GM23338 (cell line): ENCODE measurements at regions not wholly inside any gene's neighbourhood (a gene's known extent, or its start where the extent isn't known, plus 50 kb on each side); places are given as distances from the start of the nearest gene placed in this dataset.

Experiments
- ATAC-seq: fragments of 200-7000 bp; cut with Tn5 transposase; 3 replicates; pipeline ENCODE4 v1.9.1; 2020
- DNase-seq: peaks from one replicate; pipeline ENCODE4 v3.0.0-alpha.2; 2015; ENCODE audit warnings: low spot score
- H2AFZ ChIP-seq: fragments of 200-600 bp; sonication (generic); 2 replicates; pipeline ENCODE4 v1.8.0; 2016; ENCODE audit warnings: antibody characterized with exemption, mild to moderate bottlenecking, moderate library complexity
- H3F3A ChIP-seq: fragments of 200-600 bp; sonication (generic); replicated peaks from 2 replicates; pipeline ENCODE4 v1.8.0; 2017; ENCODE audit warnings: antibody characterized with exemption, mixed run types, low read depth
- H3K27ac ChIP-seq: fragments of 200-600 bp; sonication (generic); 2 replicates; pipeline ENCODE4 v1.6.1; 2016; ENCODE audit warnings: low read depth
- H3K27me3 ChIP-seq: fragments of 200-600 bp; sonication (generic); 2 replicates; pipeline ENCODE4 v1.8.0; 2016; ENCODE audit warnings: mild to moderate bottlenecking, mixed run types, moderate library complexity; ENCODE audit not compliant: insufficient read depth
- H3K36me3 ChIP-seq: fragments of 200-600 bp; sonication (generic); 2 replicates; pipeline ENCODE4 v1.8.0; 2016; ENCODE audit warnings: mild to moderate bottlenecking; ENCODE audit not compliant: insufficient read depth
- H3K4me1 ChIP-seq: fragments of 200-600 bp; sonication (generic); 2 replicates; pipeline ENCODE4 v1.8.0; 2016; ENCODE audit warnings: mild to moderate bottlenecking, moderate library complexity; ENCODE audit not compliant: insufficient read depth
- H3K4me2 ChIP-seq: fragments of 200-600 bp; sonication (generic); 2 replicates; pipeline ENCODE4 v1.7.1; 2017; ENCODE audit warnings: mixed run types
- H3K4me3 ChIP-seq: fragments of 200-600 bp; sonication (generic); 2 replicates; pipeline ENCODE4 v1.6.1; 2016; ENCODE audit warnings: mixed run types
- H3K79me2 ChIP-seq: fragments of 200-600 bp; sonication (generic); replicated peaks from 2 replicates; pipeline ENCODE4 v1.8.0; 2017; ENCODE audit warnings: mild to moderate bottlenecking; ENCODE audit not compliant: insufficient read depth
- H3K9me2 ChIP-seq: fragments of 200-600 bp; sonication (generic); 2 replicates; pipeline ENCODE4 v1.8.0; 2017; ENCODE audit not compliant: insufficient read depth
- H4K20me1 ChIP-seq: fragments of 200-600 bp; sonication (generic); replicated peaks from 2 replicates; pipeline ENCODE4 v1.8.0; 2017; ENCODE audit warnings: mild to moderate bottlenecking; ENCODE audit not compliant: insufficient read depth
- H3K27ac Mint-ChIP-seq: 2 replicates; pipeline ENCODE4 v1.8.0; 2020; ENCODE audit warnings: inconsistent platforms, mild to moderate bottlenecking, moderate library complexity, mixed read lengths
- H3K27me3 Mint-ChIP-seq: 3 replicates; pipeline ENCODE4 v1.8.0; 2022; ENCODE audit warnings: low read depth, mild to moderate bottlenecking, moderate library complexity, mixed read lengths, inconsistent platforms; ENCODE audit not compliant: insufficient read depth, poor library complexity
- H3K36me3 Mint-ChIP-seq: 3 replicates; pipeline ENCODE4 v1.8.0; 2021; ENCODE audit warnings: low read depth, mild to moderate bottlenecking, inconsistent platforms, moderate library complexity, mixed read lengths
- H3K4me1 Mint-ChIP-seq: 3 replicates; pipeline ENCODE4 v1.8.0; 2020; ENCODE audit warnings: mild to moderate bottlenecking, inconsistent platforms, mixed read lengths
- H3K4me3 Mint-ChIP-seq: 3 replicates; pipeline ENCODE4 v1.8.0; 2021; ENCODE audit warnings: moderate library complexity, mild to moderate bottlenecking, inconsistent platforms, mixed read lengths
- H3K9me3 Mint-ChIP-seq: 3 replicates; pipeline ENCODE4 v1.8.0; 2020; ENCODE audit warnings: moderate library complexity, mild to moderate bottlenecking, inconsistent platforms, mixed read lengths
- CREB1 ChIP-seq: fragments of 250-450 bp; sonication (Bioruptor Pico); IDR thresholded peaks from 2 replicates; pipeline ENCODE4 v1.5.0; 2020; ENCODE audit warnings: low read depth, mild to moderate bottlenecking, moderate library complexity
- CTCF ChIP-seq, 2 experiments: fragments of 200-600 bp in 1 of 2; sonication (generic) in 1 of 2; conservative IDR thresholded peaks; 2 replicates each; pipeline versions ENCODE4 v1.5.1 to v1.6.1; 2016 to 2017; ENCODE audit warnings: antibody characterized with exemption in 2 of 2, low read depth in 2 of 2, mild to moderate bottlenecking in 2 of 2, moderate library complexity in 1 of 2
- ETS1 ChIP-seq: IDR thresholded peaks from 2 replicates; pipeline ENCODE4 v1.6.1; 2016; ENCODE audit warnings: antibody characterized with exemption
- EZH2 ChIP-seq: fragments of 200-600 bp; sonication (generic); IDR thresholded peaks from one replicate; pipeline ENCODE4 v1.8.0; 2017; ENCODE audit warnings: antibody characterized with exemption, mild to moderate bottlenecking, low read depth; ENCODE audit not compliant: unreplicated experiment
- EZH2phosphoT487 ChIP-seq: fragments of 200-600 bp; sonication (generic); IDR thresholded peaks from one replicate; pipeline ENCODE4 v1.8.1; 2018; ENCODE audit warnings: antibody characterized with exemption; ENCODE audit not compliant: unreplicated experiment
- JUNB ChIP-seq: IDR thresholded peaks from one replicate; pipeline ENCODE4 v1.6.1; 2016; ENCODE audit warnings: antibody characterized with exemption; ENCODE audit not compliant: unreplicated experiment
- NANOG ChIP-seq: IDR thresholded peaks from 2 replicates; pipeline ENCODE4 v1.6.1; 2016; ENCODE audit warnings: antibody characterized with exemption, borderline replicate concordance
- POLR2AphosphoS5 ChIP-seq: IDR thresholded peaks from 2 replicates; pipeline ENCODE4 v1.6.1; 2016; ENCODE audit warnings: antibody characterized with exemption, low read depth
- REST ChIP-seq: IDR thresholded peaks from one replicate; pipeline ENCODE4 v1.6.1; 2018; ENCODE audit warnings: antibody characterized with exemption; ENCODE audit not compliant: unreplicated experiment
- STAT1 ChIP-seq: IDR thresholded peaks from one replicate; pipeline ENCODE4 v1.6.1; 2016; ENCODE audit warnings: antibody characterized with exemption; ENCODE audit not compliant: unreplicated experiment
- ZNF114 ChIP-seq: fragments of 250-450 bp; sonication (Bioruptor Pico); IDR thresholded peaks from 2 replicates; pipeline ENCODE4 v1.5.0; 2020; ENCODE audit warnings: mild to moderate bottlenecking, moderate library complexity
- ZNF331 ChIP-seq: fragments of 250-450 bp; sonication (Bioruptor Pico); IDR thresholded peaks from 2 replicates; pipeline ENCODE4 v1.5.0; 2020; ENCODE audit warnings: low read depth, mild to moderate bottlenecking, moderate library complexity
- ZNF462 ChIP-seq: fragments of 250-450 bp; sonication (Bioruptor Pico); IDR thresholded peaks from 2 replicates; pipeline ENCODE4 v1.5.0; 2020; ENCODE audit warnings: mild to moderate bottlenecking, moderate library complexity

GRCh38 chr5:99827136-99827535 lies 708.0 kb upstream of the FAM174A start:
- H3K36me3 Mint-ChIP-seq, result no peaks in the 10 kb centered on the region
- H3K27me3 ChIP-seq, result no peaks in the 10 kb centered on the region

More at GRCh38 chr5:99827136-99827535, 708.0 kb upstream of the FAM174A start:
- no peak overlapping the region for H3K4me3 Mint-ChIP-seq
- no peak overlapping the region for H3K27ac ChIP-seq
- TF ChIP-seq JUNB (no peak), ZNF462 (CRISPR knock-in tag) (no peak), POLR2AphosphoS5 (no peak), EZH2phosphoT487 (no peak), ZNF331 (no peak), CREB1 (CRISPR knock-in tag) (no peak), STAT1 (no peak), CTCF (conservative IDR thresholded peaks at IDR 0.05; ENCODE audit: low read depth in 2 of 2) (no peak), REST (no peak), NANOG (no peak), ZNF114 (CRISPR knock-in tag) (no peak), ETS1 (no peak), EZH2 (no peak)
- no peaks in the 10 kb centered on the region for H4K20me1 ChIP-seq
- DNase-seq, result no peak
- no peak overlapping the region for H3K27ac Mint-ChIP-seq
- H3K4me1 Mint-ChIP-seq, result no peaks in the 10 kb centered on the region
- H3K36me3 ChIP-seq, result no peaks in the 10 kb centered on the region
- no peaks in the 10 kb centered on the region for H3K9me3 Mint-ChIP-seq
- ATAC-seq, result no peak
- H3K4me2 ChIP-seq, result no peak overlapping the region
- no peaks in the 10 kb centered on the region for H3K9me2 ChIP-seq
- H2AFZ ChIP-seq, result no peak overlapping the region
- no peaks in the 10 kb centered on the region for H3K4me1 ChIP-seq
- H3K27me3 Mint-ChIP-seq, result no peaks in the 10 kb centered on the region
- no peaks in the 10 kb centered on the region for H3K79me2 ChIP-seq
- H3K4me3 ChIP-seq, result no peak overlapping the region
- H3F3A ChIP-seq, result no peaks in the 10 kb centered on the region
